ENCODE measurements at regions not wholly inside any gene's neighbourhood (a gene's known extent, or its start where the extent isn't known, plus 50 kb on each side); places are given as distances from the start of the nearest gene placed in this dataset.

DNA sequence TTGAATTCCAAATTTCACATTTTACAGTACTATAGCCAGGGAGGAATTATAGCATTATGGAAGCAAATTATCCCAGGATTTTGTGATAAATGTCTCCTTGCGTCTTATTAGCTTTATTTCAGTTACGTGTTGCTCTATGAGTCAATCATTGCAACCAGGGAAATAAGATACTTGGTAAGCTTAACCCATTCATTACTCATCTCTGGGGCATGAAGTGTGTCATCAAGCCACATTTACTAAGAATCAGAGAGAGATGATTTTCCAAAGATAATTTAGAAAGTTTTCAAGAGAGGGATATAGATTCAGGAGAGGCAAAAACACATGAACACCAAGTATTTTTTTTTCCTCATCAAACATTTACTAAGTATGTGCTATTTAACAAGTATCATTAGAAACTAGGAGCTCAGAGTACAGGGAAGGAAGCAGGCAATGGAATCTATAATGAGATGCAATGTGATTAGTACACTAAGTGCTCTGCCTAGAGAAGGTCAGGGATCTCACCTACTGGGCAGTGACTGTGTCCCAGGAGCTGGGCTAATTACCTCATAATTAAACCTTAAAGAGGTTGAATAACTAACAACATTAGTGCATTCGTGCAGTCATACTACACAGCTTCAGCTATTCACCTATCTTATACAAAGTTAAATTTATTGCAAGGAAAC, 217.8 kb upstream of the NXPH2 start:
- TF ChIP-seq FOXM1 (IDR thresholded peaks at IDR 0.05; ENCODE audit: borderline replicate concordance) (no peak), BHLHE40 (IDR thresholded peaks at IDR 0.05; ENCODE audit: borderline replicate concordance) (no peak)
